Renal pelvis (tissue), 1 donor: ENCODE measurements at regions not wholly inside any gene's neighbourhood (a gene's known extent, or its start where the extent isn't known, plus 50 kb on each side); places are given as distances from the start of the nearest gene placed in this dataset.
A peak's percentile ranks its signal among the peaks of the same experiment; 100 is the strongest.
"Not testable (repeated sequence)": the region's sequence is repeated elsewhere in the genome, so short reads cannot be mapped to it uniquely, and the experiment has no call there.

Experiments used
- DNase-seq: peaks from one replicate; pipeline ENCODE4 v3.0.0-alpha.2; 2013

- DNase-seq: no peak
These were observed 64.7 kb downstream of the DHCR7 start for GRCh38 chr11:71383461-71383860.

- DNase-seq: no peak
These were observed 66.2 kb downstream of the DHCR7 start for GRCh38 chr11:71381781-71382505.

- DNase-seq: no peak
These were observed 68.5 kb downstream of the DHCR7 start for GRCh38 chr11:71379701-71380100.

GRCh38 chr11:71373791-71374454 is 74.3 kb downstream of the DHCR7 start:
- no peak for DNase-seq

GRCh38 chr11:71372693-71373657 is 75.2 kb downstream of the DHCR7 start:
- peak; percentile 33 for DNase-seq

GRCh38 chr11:71371674-71372069 is 76.5 kb downstream of the DHCR7 start:
- no peak for DNase-seq

- DNase-seq: no peak
These were observed 77.1 kb downstream of the DHCR7 start for GRCh38 chr11:71370895-71371673.

GRCh38 chr11:71370020-71370747 is 78.0 kb downstream of the DHCR7 start:
- no peak for DNase-seq

GRCh38 chr11:71369411-71369810 is 78.8 kb downstream of the DHCR7 start:
- no peak for DNase-seq

- no peak for DNase-seq
These were observed 79.2 kb downstream of the DHCR7 start for GRCh38 chr11:71368966-71369365.

GRCh38 chr11:71367756-71368155 is 80.4 kb downstream of the DHCR7 start:
- no peak for DNase-seq

GRCh38 chr11:71367276-71367675 is 80.9 kb downstream of the DHCR7 start:
- DNase-seq: not testable (repeated sequence)

- DNase-seq: no peak
These were observed 82.1 kb downstream of the DHCR7 start for GRCh38 chr11:71366076-71366475.

GRCh38 chr11:71365626-71366025 is 82.6 kb downstream of the DHCR7 start:
- no peak for DNase-seq

GRCh38 chr11:71364806-71365205 is 83.4 kb downstream of the DHCR7 start:
- no peak for DNase-seq

GRCh38 chr11:71364176-71364671 is 84.0 kb downstream of the DHCR7 start:
- no peak for DNase-seq

- DNase-seq: no peak
These were observed 84.5 kb downstream of the DHCR7 start for GRCh38 chr11:71363721-71364120.

GRCh38 chr11:71358963-71359567 is 89.1 kb downstream of the DHCR7 start:
- DNase-seq: no peak

GRCh38 chr11:71358122-71358728 is 90.0 kb downstream of the DHCR7 start:
- DNase-seq: no peak

- DNase-seq: no peak
These were observed 90.8 kb downstream of the DHCR7 start for GRCh38 chr11:71357414-71357813.
